CD14-positive monocyte (primary cell): ENCODE measurements at regions not wholly inside any gene's neighbourhood (a gene's known extent, or its start where the extent isn't known, plus 50 kb on each side); places are given as distances from the start of the nearest gene placed in this dataset.

Source experiments
- DNase-seq, 3 donors: peaks; one replicate each; pipeline ENCODE4 v3.0.0-alpha.2; 2011 to 2022
- H2AFZ ChIP-seq: 2 replicates; pipeline ENCODE4 v1.6.0; 2012; ENCODE audit warnings: mild to moderate bottlenecking, low read depth, low read length, inconsistent platforms; ENCODE audit not compliant: insufficient read depth, poor library complexity, severe bottlenecking
- H3K27ac ChIP-seq, 2 donors: 1 replicate in 1 of 2; 2 replicates in 1 of 2; pipeline ENCODE4 v1.5.1; 2012 to 2013; ENCODE audit warnings: low read length in 2 of 2, control low read depth in 1 of 2, inconsistent platforms in 1 of 2, low read depth in 1 of 2, mild to moderate bottlenecking in 1 of 2
- H3K27me3 ChIP-seq, 2 donors: one replicate each; pipeline versions ENCODE4 v1.6.0 to v1.6.1; 2011 to 2013; ENCODE audit warnings: low read length in 2 of 2; ENCODE audit not compliant: control insufficient read depth in 2 of 2, insufficient read depth in 2 of 2
- H3K36me3 ChIP-seq, 2 donors: replicated peaks in 1 of 2; 1 replicate in 1 of 2; 2 replicates in 1 of 2; pipeline versions ENCODE4 v1.5.1 to v1.6.1; 2012 to 2013; ENCODE audit warnings: low read length in 2 of 2, control low read depth in 1 of 2, inconsistent platforms in 1 of 2, mild to moderate bottlenecking in 1 of 2; ENCODE audit not compliant: insufficient read depth in 2 of 2, control insufficient read depth in 1 of 2
- H3K4me1 ChIP-seq, 2 donors: 1 replicate in 1 of 2; 2 replicates in 1 of 2; pipeline versions ENCODE4 v1.5.1 to v1.6.1; 2012 to 2013; ENCODE audit warnings: low read length in 2 of 2, control low read depth in 1 of 2, inconsistent platforms in 1 of 2, mild to moderate bottlenecking in 1 of 2, moderate library complexity in 1 of 2; ENCODE audit not compliant: insufficient read depth in 2 of 2, control insufficient read depth in 1 of 2
- H3K4me2 ChIP-seq: replicated peaks from 2 replicates; pipeline ENCODE3; 2012; ENCODE audit warnings: low read length, moderate library complexity, mild to moderate bottlenecking; ENCODE audit not compliant: poor library complexity, severe bottlenecking; ENCODE audit errors: extremely low read depth
- H3K4me3 ChIP-seq, 3 experiments: fragments of 200-600 bp in 1 of 3; sonication (generic) in 1 of 3; replicated peaks in 1 of 3; 1 replicate in 2 of 3; 2 replicates in 1 of 3; pipeline ENCODE4 v1.5.1; 2011 to 2013; ENCODE audit warnings: low read length in 3 of 3, mild to moderate bottlenecking in 3 of 3, control low read depth in 2 of 3, low read depth in 2 of 3, inconsistent platforms in 1 of 3, moderate library complexity in 1 of 3
- H3K79me2 ChIP-seq: 2 replicates; pipeline ENCODE4 v1.6.0; 2012; ENCODE audit warnings: mild to moderate bottlenecking, control low read depth, inconsistent platforms, low read length, moderate library complexity; ENCODE audit not compliant: insufficient read depth
- H3K9ac ChIP-seq: 2 replicates; pipeline ENCODE4 v1.6.0; 2017; ENCODE audit warnings: low read length, mild to moderate bottlenecking; ENCODE audit not compliant: insufficient read depth, poor library complexity, severe bottlenecking
- H3K9me3 ChIP-seq, 2 donors: replicated peaks in 1 of 2; 1 replicate in 1 of 2; 2 replicates in 1 of 2; pipeline versions ENCODE4 v1.5.1 to v1.6.1; 2012 to 2013; ENCODE audit warnings: low read length in 2 of 2, control low read depth in 1 of 2; ENCODE audit not compliant: control insufficient read depth in 1 of 2, insufficient read depth in 1 of 2
- H4K20me1 ChIP-seq: 2 replicates; pipeline ENCODE4 v1.6.0; 2012; ENCODE audit warnings: mild to moderate bottlenecking, low read length, control low read depth, moderate library complexity; ENCODE audit not compliant: insufficient read depth
- H3K27ac Mint-ChIP-seq, 7 donors: one replicate each; pipeline ENCODE4 v1.8.0; 2020; ENCODE audit warnings: mild to moderate bottlenecking in 7 of 7, mixed read lengths in 7 of 7, moderate library complexity in 6 of 7, inconsistent platforms in 2 of 7
- H3K27me3 Mint-ChIP-seq, 3 donors: one replicate each; pipeline ENCODE4 v1.8.0; 2021 to 2022; ENCODE audit warnings: low read depth in 3 of 3, mild to moderate bottlenecking in 3 of 3, mixed read lengths in 3 of 3, moderate library complexity in 3 of 3, inconsistent platforms in 1 of 3
- H3K36me3 Mint-ChIP-seq, 2 donors: one replicate each; pipeline ENCODE4 v1.8.0; 2020; ENCODE audit warnings: mixed read lengths in 2 of 2, inconsistent platforms in 1 of 2, mild to moderate bottlenecking in 1 of 2
- H3K4me1 Mint-ChIP-seq: one replicate; pipeline ENCODE4 v1.8.0; 2020; ENCODE audit warnings: mild to moderate bottlenecking, mixed read lengths
- H3K4me3 Mint-ChIP-seq, 2 donors: one replicate each; pipeline ENCODE4 v1.8.0; 2020; ENCODE audit warnings: mild to moderate bottlenecking in 2 of 2, mixed read lengths in 2 of 2, moderate library complexity in 1 of 2
- H3K9me3 Mint-ChIP-seq, 7 donors: one replicate each; pipeline ENCODE4 v1.8.0; 2020 to 2022; ENCODE audit warnings: mixed read lengths in 7 of 7, mild to moderate bottlenecking in 6 of 7, moderate library complexity in 6 of 7, inconsistent platforms in 2 of 7
- CTCF ChIP-seq: fragments of 200-600 bp; IDR thresholded peaks from one replicate; pipeline ENCODE4 v1.8.0; 2022; ENCODE audit warnings: antibody characterized with exemption, mild to moderate bottlenecking
- WGBS: methylation state at CpG from one replicate; pipeline ENCODE4 v1.1.5; 2013; ENCODE audit warnings: missing lambda C conversion rate; ENCODE audit not compliant: insufficient coverage; 5-methylcytosine and 5-hydroxymethylcytosine counted together
- intact Hi-C, 2 donors: fragments of 100-400 bp; cut with micrococcal nuclease; formaldehyde crosslinking; loops; one replicate each; pipeline versions ENCODE4 v1.15.0 to v1.15.1; 2023

- TF ChIP-seq CTCF = no peak
- H3K4me1 Mint-ChIP-seq = no peaks in the 10 kb centered on the region
- H3K36me3 Mint-ChIP-seq = no peaks in the 10 kb centered on the region
- intact Hi-C loops = no loop called here
- 87% methylated on average over 8 of the region's 8 CpGs for whole genome bisulfite sequencing
- DNase-seq = no peak
- Histone ChIP-seq H3K4me2 (no peak overlapping the region), H3K27me3 (no peaks in the 10 kb centered on the region), H3K9me3 (no peaks in the 10 kb centered on the region), H3K9ac (no peak overlapping the region), H3K27ac (no peak overlapping the region), H3K36me3 (no peaks in the 10 kb centered on the region), H4K20me1 (no peaks in the 10 kb centered on the region), H3K4me3 (no peak overlapping the region), H2AFZ (no peak overlapping the region), H3K79me2 (no peaks in the 10 kb centered on the region), H3K4me1 (no peaks in the 10 kb centered on the region)
- no peaks in the 10 kb centered on the region for H3K9me3 Mint-ChIP-seq
- peaks cover 0 to 2% (median 0%) of the 10 kb centered on the region in 3 donors for H3K27me3 Mint-ChIP-seq
- H3K27ac Mint-ChIP-seq = no peak overlapping the region
- H3K4me3 Mint-ChIP-seq = no peak overlapping the region
Measured at GRCh38 chr2:609881-610280, 67.3 kb downstream of the TMEM18 start.

- TF ChIP-seq CTCF = no peak
- Mint-ChIP-seq H3K4me1 (no peaks in the 10 kb centered on the region), H3K27ac (no peak overlapping the region), H3K9me3 (no peaks in the 10 kb centered on the region), H3K36me3 (no peaks in the 10 kb centered on the region), H3K4me3 (no peak overlapping the region), H3K27me3 (peaks cover 0 to 2% (median 0%) of the 10 kb centered on the region in 3 donors)
- Histone ChIP-seq H3K4me3 (no peak overlapping the region), H3K27ac (no peak overlapping the region), H3K9me3 (no peaks in the 10 kb centered on the region), H2AFZ (no peak overlapping the region), H3K4me2 (no peak overlapping the region), H3K27me3 (no peaks in the 10 kb centered on the region), H3K4me1 (no peaks in the 10 kb centered on the region), H3K79me2 (no peaks in the 10 kb centered on the region), H4K20me1 (no peaks in the 10 kb centered on the region), H3K36me3 (no peaks in the 10 kb centered on the region), H3K9ac (no peak overlapping the region)
- DNase-seq = no peak
- intact Hi-C loops = no loop called here
- WGBS = 94% methylated on average over 8 of the region's 10 CpGs
Measured at GRCh38 chr2:609449-609848, 67.8 kb downstream of the TMEM18 start.
